ENCODE measurements at regions not wholly inside any gene's neighbourhood (a gene's known extent, or its start where the extent isn't known, plus 50 kb on each side); places are given as distances from the start of the nearest gene placed in this dataset.

DNA sequence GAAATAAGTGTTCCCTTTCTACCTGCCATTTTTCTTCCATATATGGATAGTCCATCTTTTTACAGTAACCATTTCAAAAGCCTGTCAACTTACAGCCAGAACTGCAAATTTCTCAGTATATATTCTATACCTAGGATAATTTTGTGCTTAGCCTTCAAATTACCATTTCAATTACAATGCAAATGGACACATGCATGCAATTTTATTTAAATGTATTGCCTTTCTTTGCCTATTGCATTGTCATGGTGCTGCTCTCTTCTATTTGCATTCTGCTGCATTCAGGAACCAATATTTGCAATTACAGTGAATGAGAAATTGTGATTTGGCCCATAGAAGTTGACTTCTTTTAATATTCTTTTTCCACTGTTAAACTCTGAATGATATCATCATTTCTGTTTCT, 1753.4 kb upstream of the TENM3 start:
- H2AK9ac ChIP-seq (replicated peaks; ENCODE audit: low read depth, low read length, poor library complexity), result no peak overlapping the region
- H3K4me1 ChIP-seq (ENCODE audit: control insufficient read depth, insufficient read depth, low read length), result no peaks in the 10 kb centered on the region
- no peak overlapping the region for H3K23ac ChIP-seq (ENCODE audit: low read depth, low read length)
- H2BK15ac ChIP-seq (ENCODE audit: low read depth, low read length), result no peak overlapping the region
- H3K79me1 ChIP-seq (ENCODE audit: low read depth in 1 of 2, low read length in 2 of 2), result no peaks in the 10 kb centered on the region
- ChIA-PET CTCF (no interaction called here), POLR2A (ENCODE audit: unreplicated experiment) (no interaction called here)
- dilution Hi-C loops (cut with HindIII; ENCODE audit: low sequenced_read_pairs, unreplicated experiment), result no loop called here
- in situ Hi-C loops (cut with MboI; ENCODE audit: low sequenced_read_pairs), result no loop called here
- intact Hi-C loops (cut with micrococcal nuclease), result no loop called here
- H3K27ac ChIP-seq (ENCODE audit: insufficient read depth, low read length), result no peak overlapping the region
- no peak overlapping the region for H2BK20ac ChIP-seq (ENCODE audit: low read depth, low read length)
- BruUV-seq (replicated peaks), result no TSS peak
- H2BK120ac ChIP-seq (ENCODE audit: low read depth, low read length), result no peak overlapping the region
- H3K56ac ChIP-seq (ENCODE audit: extremely low read depth, insufficient read depth, low read length), result no peak overlapping the region
- H3K9me1 ChIP-seq (ENCODE audit: insufficient read depth, low read length), result no peaks in the 10 kb centered on the region
- ATAC-seq (ENCODE audit: low read depth) (no peak), DNase-seq (no peak)
- no peak overlapping the region for H3K4me3 ChIP-seq (ENCODE audit: insufficient read depth, low read depth, low read length)
- no peak overlapping the region for H4K5ac ChIP-seq (ENCODE audit: low read depth, low read length)
- no peak for TF ChIP-seq CHD1 (IDR thresholded peaks at IDR 0.05; ENCODE audit: low read depth, low read length)
- no peak for TF ChIP-seq RFX5 (IDR thresholded peaks at IDR 0.05; ENCODE audit: low read depth, low read length)
- TF ChIP-seq, protein P1, sequence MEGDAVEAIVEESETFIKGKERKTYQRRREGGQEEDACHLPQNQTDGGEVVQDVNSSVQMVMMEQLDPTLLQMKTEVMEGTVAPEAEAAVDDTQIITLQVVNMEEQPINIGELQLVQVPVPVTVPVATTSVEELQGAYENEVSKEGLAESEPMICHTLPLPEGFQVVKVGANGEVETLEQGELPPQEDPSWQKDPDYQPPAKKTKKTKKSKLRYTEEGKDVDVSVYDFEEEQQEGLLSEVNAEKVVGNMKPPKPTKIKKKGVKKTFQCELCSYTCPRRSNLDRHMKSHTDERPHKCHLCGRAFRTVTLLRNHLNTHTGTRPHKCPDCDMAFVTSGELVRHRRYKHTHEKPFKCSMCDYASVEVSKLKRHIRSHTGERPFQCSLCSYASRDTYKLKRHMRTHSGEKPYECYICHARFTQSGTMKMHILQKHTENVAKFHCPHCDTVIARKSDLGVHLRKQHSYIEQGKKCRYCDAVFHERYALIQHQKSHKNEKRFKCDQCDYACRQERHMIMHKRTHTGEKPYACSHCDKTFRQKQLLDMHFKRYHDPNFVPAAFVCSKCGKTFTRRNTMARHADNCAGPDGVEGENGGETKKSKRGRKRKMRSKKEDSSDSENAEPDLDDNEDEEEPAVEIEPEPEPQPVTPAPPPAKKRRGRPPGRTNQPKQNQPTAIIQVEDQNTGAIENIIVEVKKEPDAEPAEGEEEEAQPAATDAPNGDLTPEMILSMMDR (conservative IDR thresholded peaks at IDR 0.05; ENCODE audit: low read depth, low read length), result no peak
- no peak for TF ChIP-seq SMC3 (IDR thresholded peaks at IDR 0.05; ENCODE audit: low read depth, low read length)
- no peak for TF ChIP-seq CEBPB (IDR thresholded peaks at IDR 0.05; ENCODE audit: low read depth, low read length)
- no peak for TF ChIP-seq MAFK (IDR thresholded peaks at IDR 0.05; ENCODE audit: low read depth, low read length)
- H3K36me3 ChIP-seq (ENCODE audit: control insufficient read depth, insufficient read depth, low read length), result no peaks in the 10 kb centered on the region
- no peak overlapping the region for H4K91ac ChIP-seq (ENCODE audit: insufficient read depth, low read depth, low read length)
- H4K20me1 ChIP-seq (ENCODE audit: insufficient read depth, low read length), result no peaks in the 10 kb centered on the region
- no peak overlapping the region for H3K14ac ChIP-seq (replicated peaks; ENCODE audit: low read depth, low read length)
- H3K27me3 ChIP-seq (ENCODE audit: control insufficient read depth, insufficient read depth, low read length), result no peaks in the 10 kb centered on the region
- H3K9ac ChIP-seq (ENCODE audit: low read depth, low read length), result no peak overlapping the region
- H2AK5ac ChIP-seq (ENCODE audit: low read depth, low read length), result no peak overlapping the region
- H2AFZ ChIP-seq (replicated peaks; ENCODE audit: low read length, poor library complexity), result no peak overlapping the region
- no peak overlapping the region for H3K18ac ChIP-seq (ENCODE audit: low read depth, low read length)
- H3K9me3 ChIP-seq (ENCODE audit: control insufficient read depth, insufficient read depth, low read length), result peaks cover 4% of the 10 kb centered on the region; the same call in 1 of the 2 replicates
- no peak overlapping the region for H3K4me2 ChIP-seq (ENCODE audit: low read depth, low read length)
- H3K4ac ChIP-seq (ENCODE audit: low read depth, low read length), result no peak overlapping the region
- H4K8ac ChIP-seq (ENCODE audit: low read depth in 2 of 2, low read length in 2 of 2), result no peak overlapping the region
- no peak overlapping the region for H2BK5ac ChIP-seq (ENCODE audit: low read depth, low read length, poor library complexity, severe bottlenecking)

Data from IMR-90 (cell line).